HG03139 (cell line): ENCODE measurements at regions not wholly inside any gene's neighbourhood (a gene's known extent, or its start where the extent isn't known, plus 50 kb on each side); places are given as distances from the start of the nearest gene placed in this dataset.

Source experiments
- ATAC-seq: cut with Tn5 transposase; IDR thresholded peaks from one replicate; pipeline ENCODE4 v1.9.1; 2021; ENCODE audit not compliant: unreplicated experiment

DNA sequence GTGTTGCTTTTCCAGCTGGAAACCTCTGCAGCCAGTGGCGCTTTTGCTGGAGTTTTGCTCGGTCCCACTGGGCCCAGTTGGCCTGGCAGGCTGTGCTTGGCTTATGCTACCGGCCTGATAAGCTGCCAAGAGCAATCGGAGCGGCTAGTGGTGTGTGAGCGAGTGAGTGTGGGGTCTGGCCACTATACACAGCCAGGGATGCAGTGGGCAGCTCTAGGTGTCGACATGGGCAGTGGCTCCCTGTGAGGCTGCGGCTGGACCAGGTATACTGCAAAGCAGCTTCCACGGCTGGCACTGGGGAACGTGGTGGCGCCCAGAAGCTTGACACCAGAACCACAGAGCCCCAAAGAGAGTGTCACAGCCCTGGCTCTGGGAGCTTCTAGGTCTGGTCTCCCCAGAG is 996.5 kb downstream of the GRIK2 start:
- ATAC-seq, result no peak

DNA sequence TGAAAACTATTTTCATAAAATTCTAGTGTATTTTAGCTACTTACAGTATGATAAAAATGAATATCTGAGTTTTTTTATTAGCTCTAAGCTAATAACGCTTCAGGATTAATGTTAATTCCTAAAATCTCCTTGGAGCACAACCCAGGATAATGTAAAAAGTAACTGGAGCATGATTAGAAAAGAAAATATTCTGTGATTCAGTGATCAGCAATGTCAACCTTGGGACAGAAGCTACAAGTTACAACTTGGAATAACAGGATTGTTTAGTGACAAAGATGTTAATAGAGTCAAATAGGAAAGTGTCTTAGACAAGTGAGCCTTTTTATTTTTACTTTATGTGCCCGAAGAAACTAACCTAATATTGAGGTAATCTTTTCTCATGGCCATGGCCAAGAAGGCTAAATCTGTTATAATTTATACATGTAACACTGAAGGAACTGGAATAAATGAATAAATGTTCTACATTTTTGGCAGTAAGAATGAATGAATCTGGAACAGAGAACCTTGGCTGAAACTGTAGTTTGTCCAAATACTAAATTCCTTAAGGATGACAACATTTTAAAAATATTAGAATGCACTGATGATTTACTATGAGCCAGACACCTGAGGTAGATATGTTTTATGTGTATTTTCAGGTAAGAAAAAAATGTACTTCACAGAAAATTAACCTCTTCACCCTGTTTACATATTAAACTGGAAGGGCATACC is 994.0 kb downstream of the GRIK2 start:
- no peak for ATAC-seq

DNA sequence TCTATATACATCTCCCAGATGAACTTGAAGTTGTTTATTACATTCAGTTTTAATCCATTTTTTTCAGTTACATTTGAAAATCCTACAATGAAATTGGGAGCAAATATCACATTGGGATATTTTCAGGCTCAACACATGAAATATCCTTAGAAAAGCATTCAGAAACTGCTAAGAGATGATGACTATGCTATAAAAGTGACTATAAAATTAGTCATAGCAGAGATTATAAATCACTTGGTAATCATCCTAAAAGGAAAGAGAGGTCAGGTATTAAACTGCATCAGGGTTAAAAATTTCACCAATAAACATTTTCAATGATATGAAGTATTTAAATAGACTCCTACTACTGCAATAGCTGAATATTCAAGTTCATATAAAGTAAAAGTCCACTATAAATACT is 987.7 kb downstream of the GRIK2 start:
- no peak for ATAC-seq

DNA sequence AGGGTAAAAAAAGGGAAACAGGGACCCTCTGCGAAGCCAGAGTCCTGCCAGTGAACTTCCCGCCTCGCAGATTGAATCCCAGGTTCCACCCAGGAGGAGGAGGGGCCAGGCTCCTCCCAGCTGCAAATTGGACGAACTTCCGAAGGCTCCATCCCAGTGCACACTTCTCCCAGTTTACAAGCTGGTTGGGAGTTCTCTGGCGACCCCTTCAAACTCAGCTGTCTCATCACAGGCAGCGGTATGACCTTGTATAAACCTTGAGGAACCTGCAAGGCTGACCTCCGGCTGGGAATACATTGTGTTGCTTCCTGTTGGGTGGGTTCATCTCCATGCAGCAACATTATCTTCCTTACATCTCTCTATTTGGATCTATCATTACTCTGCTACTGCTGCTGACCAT is 962.7 kb downstream of the GRIK2 start:
- ATAC-seq, result no peak

DNA sequence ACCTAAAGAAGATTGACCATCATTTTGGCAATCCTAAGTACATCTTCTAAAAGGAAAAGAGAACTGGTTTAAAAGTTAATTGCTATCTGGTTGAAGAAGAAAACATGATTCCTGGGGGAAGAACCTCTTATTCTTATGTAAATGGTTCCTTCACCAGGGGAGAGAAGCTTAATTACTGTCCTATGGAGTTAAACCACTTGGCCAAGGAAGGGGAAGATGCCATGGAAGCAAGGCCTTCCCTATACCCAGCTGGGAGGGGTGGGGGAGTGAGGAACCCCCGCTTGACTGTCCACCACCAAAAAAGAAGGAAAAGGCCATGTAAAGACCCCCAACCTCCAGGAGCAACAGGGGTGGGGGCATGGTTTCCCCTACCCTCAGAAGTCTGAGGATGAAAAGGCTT is 962.1 kb downstream of the GRIK2 start:
- no peak for ATAC-seq

DNA sequence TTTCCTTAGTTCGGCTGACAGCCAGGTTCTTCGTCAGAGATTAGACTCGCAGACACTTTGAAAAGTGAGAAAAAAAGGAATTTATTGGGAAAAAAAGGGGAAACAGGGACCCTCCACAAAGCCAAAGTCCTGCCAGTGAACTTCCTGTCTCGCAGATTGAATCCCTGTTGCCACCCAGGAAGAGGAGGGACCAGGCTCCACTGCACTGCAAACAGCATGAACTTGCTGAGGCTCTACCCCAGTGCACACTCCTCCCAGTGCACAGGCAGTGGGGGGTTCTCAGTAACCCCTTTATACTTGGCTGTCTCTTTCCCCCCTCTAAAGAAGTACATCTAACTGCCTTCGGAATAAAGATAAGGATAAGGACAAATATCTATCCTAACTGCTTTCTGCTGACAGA is 959.0 kb downstream of the GRIK2 start:
- no peak for ATAC-seq

DNA sequence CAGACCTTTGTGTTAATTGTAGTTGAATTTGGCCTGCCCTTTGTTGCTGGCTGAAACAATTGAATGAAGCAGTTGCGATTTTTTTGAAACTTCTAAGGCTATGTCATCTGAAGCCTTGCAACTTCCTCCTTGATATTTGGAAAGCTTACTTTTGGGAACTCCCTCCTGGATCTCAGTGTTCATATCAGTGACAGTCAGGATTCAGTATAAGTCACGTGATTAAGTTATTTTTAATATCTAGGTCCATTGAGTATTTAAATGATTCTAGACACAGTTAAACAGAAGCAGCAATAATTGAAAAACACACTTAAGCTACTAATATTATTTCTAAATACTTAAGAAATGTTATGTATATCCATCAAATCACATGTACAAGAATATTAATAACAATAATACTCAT is 951.3 kb downstream of the GRIK2 start:
- no peak for ATAC-seq

DNA sequence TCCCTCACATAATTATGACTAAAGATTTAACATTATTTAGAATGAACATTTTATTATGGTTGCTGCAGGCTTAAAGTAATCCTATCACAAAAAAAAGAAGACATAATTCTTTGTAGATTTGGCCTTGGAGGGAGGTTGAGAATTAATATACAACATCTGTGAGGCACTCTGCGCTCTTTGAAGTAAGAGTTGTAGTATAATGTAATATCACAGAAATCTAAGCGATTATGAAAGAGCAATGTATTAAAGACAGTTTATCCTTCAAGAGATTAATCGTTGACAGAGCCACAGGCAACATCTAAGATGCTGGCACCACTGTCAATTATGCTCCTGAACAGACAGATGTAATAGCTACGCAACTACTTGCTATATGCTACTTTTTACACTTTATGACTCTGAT is 946.8 kb downstream of the GRIK2 start:
- no peak for ATAC-seq

DNA sequence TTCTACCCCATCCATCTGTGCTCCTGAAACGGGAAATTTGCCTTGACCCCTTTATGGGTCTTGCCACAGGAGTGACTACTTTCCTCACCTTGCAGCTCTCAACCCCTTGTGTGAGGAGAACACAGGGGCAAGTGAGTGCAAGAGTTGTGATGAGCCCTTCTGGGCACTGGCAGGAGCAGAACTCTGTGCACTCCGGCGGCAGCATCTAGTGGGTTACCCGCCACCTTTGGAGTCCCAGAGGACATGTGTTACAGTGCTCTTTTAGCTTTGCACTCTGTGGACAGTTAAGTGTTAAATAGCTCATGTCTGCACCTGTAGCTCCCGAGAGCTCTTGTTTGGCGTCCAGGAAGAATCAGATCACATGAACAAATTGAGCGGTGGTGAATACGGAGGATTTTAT is 940.2 kb downstream of the GRIK2 start:
- no peak for ATAC-seq

DNA sequence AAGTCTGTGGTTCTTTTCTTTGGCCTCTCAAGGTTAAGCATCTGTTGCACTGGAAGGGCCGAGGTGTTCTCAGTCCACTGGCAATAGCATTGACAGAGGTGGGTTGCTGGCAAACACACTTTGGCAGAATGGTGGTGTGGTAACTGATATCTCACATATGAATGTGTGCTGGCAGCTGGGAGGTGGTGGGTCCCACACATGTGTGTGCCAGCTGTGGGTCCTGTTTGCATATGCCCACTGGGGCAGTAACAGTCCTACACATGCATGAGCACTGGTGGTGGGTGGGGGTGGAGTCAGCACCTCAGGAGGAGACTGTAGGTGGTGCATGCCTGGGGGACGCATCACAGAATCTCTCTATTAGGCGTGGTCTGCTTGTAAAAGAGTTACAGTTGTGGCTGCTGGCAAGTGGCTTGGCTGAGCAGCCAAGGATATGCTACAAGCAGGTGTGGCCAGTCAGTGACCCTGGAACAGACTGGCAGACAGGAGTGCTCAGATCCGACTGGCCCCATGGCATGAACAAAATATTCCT is 934.3 kb downstream of the GRIK2 start:
- no peak for ATAC-seq

DNA sequence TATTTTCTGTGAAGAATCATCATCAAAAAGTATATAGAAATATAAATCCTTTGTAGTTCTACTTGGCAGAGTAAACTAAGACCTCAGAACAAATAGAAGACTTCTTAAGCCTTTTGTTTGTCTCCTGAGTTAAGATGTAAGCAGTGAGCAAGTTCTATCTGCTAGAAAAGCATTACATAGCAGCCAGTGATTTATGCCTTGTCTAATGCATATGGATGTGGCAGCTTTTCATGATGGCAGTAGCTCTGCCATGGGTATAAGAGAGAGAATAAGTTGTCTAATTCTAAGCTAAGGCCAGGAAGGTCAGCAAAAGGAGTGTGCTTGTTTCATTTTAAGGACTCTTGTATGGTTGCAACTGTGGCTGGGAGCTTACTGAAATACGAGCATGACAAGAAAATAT is 920.2 kb downstream of the GRIK2 start:
- no peak for ATAC-seq

DNA sequence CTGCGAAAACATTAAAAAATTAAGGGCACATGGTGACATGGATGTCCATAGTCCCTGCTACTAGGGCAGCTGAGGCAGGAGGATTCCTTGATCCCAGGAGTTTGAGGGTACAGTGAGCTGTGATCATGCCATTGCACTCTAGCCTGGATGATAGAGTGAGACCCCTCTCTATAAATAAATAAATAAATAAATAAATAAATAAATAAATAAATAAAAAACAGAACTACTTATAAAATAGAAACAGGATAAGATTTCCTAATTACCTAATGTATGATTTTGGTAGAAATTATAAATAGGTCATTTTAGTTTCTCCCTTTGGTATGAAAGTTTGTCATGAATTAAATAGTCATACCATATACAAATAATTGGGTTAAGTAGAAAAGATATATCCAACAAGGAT is 916.2 kb downstream of the GRIK2 start:
- no peak for ATAC-seq

DNA sequence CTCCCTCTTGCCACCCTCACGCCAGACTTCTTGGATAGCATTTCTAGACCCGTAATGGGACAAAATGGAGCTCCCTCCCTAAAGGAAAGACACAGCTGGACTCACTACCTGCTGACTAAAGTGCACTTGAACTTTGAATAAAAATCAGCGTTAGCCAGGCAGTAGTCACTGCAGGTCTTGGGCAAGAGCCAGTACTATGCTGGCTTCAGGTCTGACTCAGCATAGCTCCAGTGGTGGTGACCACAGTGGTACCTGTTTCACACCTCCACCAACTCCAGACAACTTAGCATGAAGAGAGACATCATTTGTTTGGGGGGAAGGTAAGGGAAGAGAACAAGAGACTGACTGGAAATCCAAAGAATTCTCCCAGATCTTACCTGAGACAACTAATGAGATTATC is 906.8 kb downstream of the GRIK2 start:
- ATAC-seq, result no peak

DNA sequence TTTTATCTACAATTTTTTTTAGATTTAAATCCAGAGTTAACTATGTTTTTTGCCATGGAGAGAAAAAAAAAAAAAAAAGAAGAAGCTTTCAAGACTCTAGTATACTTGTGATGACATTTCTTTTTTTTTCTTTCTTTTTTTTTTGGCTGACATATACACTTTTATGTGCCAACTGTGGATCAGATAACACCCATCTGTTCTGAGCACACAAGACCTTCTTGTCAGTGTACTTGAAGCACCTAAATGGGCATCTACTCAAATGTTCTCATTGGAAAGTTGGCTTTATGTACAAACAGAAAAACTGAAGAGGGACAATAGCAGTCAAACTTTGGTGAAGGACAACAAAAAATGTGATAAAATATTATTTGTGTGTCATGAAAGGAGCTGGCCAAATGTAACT is 904.5 kb downstream of the GRIK2 start:
- no peak for ATAC-seq
